ENCODE measurements at regions not wholly inside any gene's neighbourhood (a gene's known extent, or its start where the extent isn't known, plus 50 kb on each side); places are given as distances from the start of the nearest gene placed in this dataset.

- no peaks in the 10 kb centered on the region for H3K36me3 ChIP-seq
- H3K27ac ChIP-seq, result peak overlapping the region; percentile 50 to 83 (median 63)
- H3K9me3 ChIP-seq, result no peaks in the 10 kb centered on the region
- H3K4me3 ChIP-seq, result no peak overlapping the region
- WGBS, 2 donors, result 31 to 50% methylated on average over 4 of the region's 4 CpGs
- intact Hi-C loops (cut with DNase I), result no loop called here
- TF ChIP-seq, protein P1, sequence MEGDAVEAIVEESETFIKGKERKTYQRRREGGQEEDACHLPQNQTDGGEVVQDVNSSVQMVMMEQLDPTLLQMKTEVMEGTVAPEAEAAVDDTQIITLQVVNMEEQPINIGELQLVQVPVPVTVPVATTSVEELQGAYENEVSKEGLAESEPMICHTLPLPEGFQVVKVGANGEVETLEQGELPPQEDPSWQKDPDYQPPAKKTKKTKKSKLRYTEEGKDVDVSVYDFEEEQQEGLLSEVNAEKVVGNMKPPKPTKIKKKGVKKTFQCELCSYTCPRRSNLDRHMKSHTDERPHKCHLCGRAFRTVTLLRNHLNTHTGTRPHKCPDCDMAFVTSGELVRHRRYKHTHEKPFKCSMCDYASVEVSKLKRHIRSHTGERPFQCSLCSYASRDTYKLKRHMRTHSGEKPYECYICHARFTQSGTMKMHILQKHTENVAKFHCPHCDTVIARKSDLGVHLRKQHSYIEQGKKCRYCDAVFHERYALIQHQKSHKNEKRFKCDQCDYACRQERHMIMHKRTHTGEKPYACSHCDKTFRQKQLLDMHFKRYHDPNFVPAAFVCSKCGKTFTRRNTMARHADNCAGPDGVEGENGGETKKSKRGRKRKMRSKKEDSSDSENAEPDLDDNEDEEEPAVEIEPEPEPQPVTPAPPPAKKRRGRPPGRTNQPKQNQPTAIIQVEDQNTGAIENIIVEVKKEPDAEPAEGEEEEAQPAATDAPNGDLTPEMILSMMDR (IDR thresholded peaks at IDR 0.05), result no peak
- TF ChIP-seq POLR2A (IDR thresholded peaks at IDR 0.05), result no peak
- peaks cover 19 to 36% (median 28%) of the 10 kb centered on the region in 3 donors for H3K4me1 ChIP-seq
- no peak for DNase-seq
- H3K27me3 ChIP-seq, result no peaks in the 10 kb centered on the region
These were observed 65.1 kb upstream of the C4orf54 start for GRCh38 chr4:99722725-99723124.

DNA sequence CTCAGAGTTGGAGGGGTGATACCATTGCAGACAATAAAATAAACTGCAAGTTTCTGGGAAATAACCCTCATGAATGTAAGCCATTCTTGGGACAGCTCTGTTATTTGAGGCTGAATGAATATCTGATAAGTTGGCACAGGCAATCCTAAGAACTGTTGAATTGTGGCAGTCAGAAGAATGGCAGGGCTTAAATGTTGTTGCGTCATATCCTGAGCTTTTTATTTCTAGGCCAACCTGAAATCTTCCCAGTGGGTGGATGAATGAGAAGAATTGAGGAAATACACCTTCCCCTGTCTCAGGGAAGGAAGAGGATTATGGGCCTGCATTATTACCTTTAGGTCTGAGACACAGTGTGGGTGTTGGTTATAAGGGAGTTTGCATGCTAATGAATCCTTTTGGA, 64.4 kb upstream of the C4orf54 start:
- 45 to 60% methylated on average over 1 of the region's 1 CpG for WGBS, 2 donors
- no peak for DNase-seq
- Histone ChIP-seq H3K27me3 (no peaks in the 10 kb centered on the region), H3K36me3 (no peaks in the 10 kb centered on the region), H3K27ac (peak overlapping the region; percentile 50 to 83 (median 63)), H3K9me3 (no peaks in the 10 kb centered on the region), H3K4me1 (peaks cover 19 to 36% (median 28%) of the 10 kb centered on the region in 3 donors), H3K4me3 (no peak overlapping the region)
- intact Hi-C loops (cut with DNase I), result no loop called here
- TF ChIP-seq, protein P1 (IDR thresholded peaks at IDR 0.05), result peak in 1 of 6 experiments; percentile 20
- no peak for TF ChIP-seq POLR2A (IDR thresholded peaks at IDR 0.05)

- intact Hi-C loops (cut with DNase I), result no loop called here
These were observed 62.6 kb upstream of the C4orf54 start for GRCh38 chr4:99720206-99720605.

DNA sequence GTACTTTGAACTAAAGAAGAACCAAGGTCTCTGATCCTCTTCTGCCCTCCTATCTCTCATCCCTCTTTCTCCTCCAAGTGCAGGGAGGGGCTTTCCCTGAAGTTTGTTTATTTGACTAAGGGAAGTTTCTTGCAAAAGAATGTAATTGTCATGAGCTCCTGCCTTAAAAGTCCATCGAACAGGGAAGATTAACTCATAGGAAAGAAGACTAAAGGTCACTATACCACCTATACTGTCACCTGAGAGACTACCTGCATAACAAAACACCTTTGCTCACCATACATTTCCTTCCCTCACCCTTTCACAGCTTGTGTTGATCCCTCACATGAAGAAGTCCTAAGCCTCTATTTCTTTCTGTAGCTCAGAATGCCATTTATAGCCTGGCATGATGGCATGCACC, 59.4 kb upstream of the C4orf54 start:
- no peak for TF ChIP-seq POLR2A (IDR thresholded peaks at IDR 0.05)
- TF ChIP-seq, protein P1 (IDR thresholded peaks at IDR 0.05), result no peak
- Histone ChIP-seq H3K4me1 (peaks cover 0 to 9% (median 4%) of the 10 kb centered on the region in 3 donors), H3K27ac (no peak overlapping the region), H3K4me3 (no peak overlapping the region), H3K27me3 (no peaks in the 10 kb centered on the region), H3K36me3 (no peaks in the 10 kb centered on the region), H3K9me3 (no peaks in the 10 kb centered on the region)
- intact Hi-C loops (cut with DNase I), result no loop called here
- DNase-seq, result no peak
- WGBS, 2 donors, result 13 to 20% methylated on average over 1 of the region's 1 CpG

More at GRCh38 chr4:99720206-99720605, 62.6 kb upstream of the C4orf54 start:
- H3K9me3 ChIP-seq, result no peaks in the 10 kb centered on the region
- H3K4me3 ChIP-seq, result no peak overlapping the region
- no peaks in the 10 kb centered on the region for H3K27me3 ChIP-seq
- H3K36me3 ChIP-seq, result no peaks in the 10 kb centered on the region
- no peak for DNase-seq
- TF ChIP-seq, protein P1 (IDR thresholded peaks at IDR 0.05), result no peak
- TF ChIP-seq POLR2A (IDR thresholded peaks at IDR 0.05), result no peak
- peaks cover 19 to 36% (median 28%) of the 10 kb centered on the region in 3 donors for H3K4me1 ChIP-seq
- no peak overlapping the region for H3K27ac ChIP-seq

GRCh38 chr4:99715286-99715685, 57.7 kb upstream of the C4orf54 start:
- H3K4me3 ChIP-seq, result no peak overlapping the region
- H3K27ac ChIP-seq, result no peak overlapping the region
- no peaks in the 10 kb centered on the region for H3K4me1 ChIP-seq
- intact Hi-C loops (cut with DNase I), result no loop called here
- no peak for DNase-seq
- TF ChIP-seq POLR2A (IDR thresholded peaks at IDR 0.05), result no peak
- TF ChIP-seq, protein P1 (IDR thresholded peaks at IDR 0.05), result no peak
- no peaks in the 10 kb centered on the region for H3K27me3 ChIP-seq
- H3K36me3 ChIP-seq, result no peaks in the 10 kb centered on the region
- no peaks in the 10 kb centered on the region for H3K9me3 ChIP-seq
